PFSK-1 (cell line): ENCODE measurements at regions not wholly inside any gene's neighbourhood (a gene's known extent, or its start where the extent isn't known, plus 50 kb on each side); places are given as distances from the start of the nearest gene placed in this dataset.

Source experiments
- FOXP2 ChIP-seq: optimal IDR thresholded peaks from 2 replicates; pipeline ENCODE3; 2011; ENCODE audit warnings: borderline replicate concordance, control low read depth, inconsistent platforms; ENCODE audit not compliant: insufficient read depth; ENCODE audit errors: extremely low read length, extremely low read depth
- POLR2AphosphoS5 ChIP-seq: IDR thresholded peaks from 2 replicates; pipeline ENCODE4 v1.6.1; 2012; ENCODE audit warnings: low read depth, mild to moderate bottlenecking, control low read depth, low read length, moderate library complexity
- SIN3A ChIP-seq: IDR thresholded peaks from 2 replicates; pipeline ENCODE4 v1.6.1; 2012; ENCODE audit warnings: mild to moderate bottlenecking, low read length, moderate library complexity, borderline replicate concordance; ENCODE audit not compliant: insufficient read depth
- TAF1 ChIP-seq: IDR thresholded peaks from 2 replicates; pipeline ENCODE4 v1.6.1; 2012; ENCODE audit warnings: low read length, control low read depth, borderline replicate concordance; ENCODE audit not compliant: insufficient read depth
- TF ChIP-seq, protein P1 (sequence below), 2 experiments: IDR thresholded peaks; 2 replicates each; pipeline versions ENCODE4 v1.6.1 to v1.8.0; 2011 to 2012; ENCODE audit warnings: low read depth in 2 of 2, low read length in 2 of 2, control low read depth in 1 of 2, inconsistent platforms in 1 of 2, mild to moderate bottlenecking in 1 of 2, moderate library complexity in 1 of 2; ENCODE audit not compliant: insufficient read depth in 1 of 2

DNA sequence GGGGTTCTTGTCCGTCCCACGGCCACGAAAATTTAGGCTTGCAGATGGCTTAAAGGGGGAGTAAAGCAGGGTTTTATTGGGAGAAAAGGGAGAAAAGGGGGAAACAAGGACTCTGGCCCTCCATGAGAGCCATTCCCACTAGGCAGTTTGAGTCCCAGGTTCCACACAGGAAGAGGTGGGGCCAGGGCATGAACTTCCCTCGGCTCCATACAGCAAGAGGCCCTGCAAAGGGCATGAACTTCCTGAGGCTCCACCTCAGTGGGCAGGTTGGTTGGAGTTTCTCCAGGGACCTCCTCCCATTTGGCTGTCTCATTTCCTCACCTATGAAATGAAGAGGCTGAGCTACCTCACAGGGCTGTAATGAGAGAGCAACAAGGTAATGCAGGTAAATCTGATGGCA lies 229.7 kb downstream of the MAT2B start:
- TF ChIP-seq, protein P1, sequence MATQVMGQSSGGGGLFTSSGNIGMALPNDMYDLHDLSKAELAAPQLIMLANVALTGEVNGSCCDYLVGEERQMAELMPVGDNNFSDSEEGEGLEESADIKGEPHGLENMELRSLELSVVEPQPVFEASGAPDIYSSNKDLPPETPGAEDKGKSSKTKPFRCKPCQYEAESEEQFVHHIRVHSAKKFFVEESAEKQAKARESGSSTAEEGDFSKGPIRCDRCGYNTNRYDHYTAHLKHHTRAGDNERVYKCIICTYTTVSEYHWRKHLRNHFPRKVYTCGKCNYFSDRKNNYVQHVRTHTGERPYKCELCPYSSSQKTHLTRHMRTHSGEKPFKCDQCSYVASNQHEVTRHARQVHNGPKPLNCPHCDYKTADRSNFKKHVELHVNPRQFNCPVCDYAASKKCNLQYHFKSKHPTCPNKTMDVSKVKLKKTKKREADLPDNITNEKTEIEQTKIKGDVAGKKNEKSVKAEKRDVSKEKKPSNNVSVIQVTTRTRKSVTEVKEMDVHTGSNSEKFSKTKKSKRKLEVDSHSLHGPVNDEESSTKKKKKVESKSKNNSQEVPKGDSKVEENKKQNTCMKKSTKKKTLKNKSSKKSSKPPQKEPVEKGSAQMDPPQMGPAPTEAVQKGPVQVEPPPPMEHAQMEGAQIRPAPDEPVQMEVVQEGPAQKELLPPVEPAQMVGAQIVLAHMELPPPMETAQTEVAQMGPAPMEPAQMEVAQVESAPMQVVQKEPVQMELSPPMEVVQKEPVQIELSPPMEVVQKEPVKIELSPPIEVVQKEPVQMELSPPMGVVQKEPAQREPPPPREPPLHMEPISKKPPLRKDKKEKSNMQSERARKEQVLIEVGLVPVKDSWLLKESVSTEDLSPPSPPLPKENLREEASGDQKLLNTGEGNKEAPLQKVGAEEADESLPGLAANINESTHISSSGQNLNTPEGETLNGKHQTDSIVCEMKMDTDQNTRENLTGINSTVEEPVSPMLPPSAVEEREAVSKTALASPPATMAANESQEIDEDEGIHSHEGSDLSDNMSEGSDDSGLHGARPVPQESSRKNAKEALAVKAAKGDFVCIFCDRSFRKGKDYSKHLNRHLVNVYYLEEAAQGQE (IDR thresholded peaks at IDR 0.05; ENCODE audit: insufficient read depth in 1 of 2, low read depth in 2 of 2, low read length in 2 of 2) = no peak
- TF ChIP-seq TAF1 (no peak), POLR2AphosphoS5 (no peak), FOXP2 (no peak), SIN3A (no peak)

DNA sequence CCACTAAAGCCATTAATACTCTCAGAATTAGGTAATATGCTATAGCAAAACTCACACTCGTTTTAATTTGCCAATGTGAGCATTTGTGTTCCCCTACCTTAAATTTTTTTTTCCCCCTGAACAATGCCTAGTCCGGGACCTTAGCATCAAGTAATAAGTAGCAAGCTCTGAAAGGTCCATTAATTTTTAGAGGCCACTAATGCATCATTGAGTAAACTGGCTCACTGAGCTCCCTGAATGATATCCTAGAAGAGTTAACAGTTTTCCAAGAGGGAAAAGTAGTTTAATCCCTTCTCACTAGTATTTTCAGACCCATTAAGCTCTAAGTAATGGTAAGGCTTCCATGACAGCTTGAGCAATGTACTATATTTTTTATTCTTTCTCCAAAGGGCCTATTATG lies 242.2 kb downstream of the MAT2B start:
- TF ChIP-seq, protein P1 (IDR thresholded peaks at IDR 0.05; ENCODE audit: insufficient read depth in 1 of 2, low read depth in 2 of 2, low read length in 2 of 2) = no peak
- TF ChIP-seq TAF1 = no peak
- TF ChIP-seq SIN3A = no peak
- no peak for TF ChIP-seq POLR2AphosphoS5
- TF ChIP-seq FOXP2 = no peak

DNA sequence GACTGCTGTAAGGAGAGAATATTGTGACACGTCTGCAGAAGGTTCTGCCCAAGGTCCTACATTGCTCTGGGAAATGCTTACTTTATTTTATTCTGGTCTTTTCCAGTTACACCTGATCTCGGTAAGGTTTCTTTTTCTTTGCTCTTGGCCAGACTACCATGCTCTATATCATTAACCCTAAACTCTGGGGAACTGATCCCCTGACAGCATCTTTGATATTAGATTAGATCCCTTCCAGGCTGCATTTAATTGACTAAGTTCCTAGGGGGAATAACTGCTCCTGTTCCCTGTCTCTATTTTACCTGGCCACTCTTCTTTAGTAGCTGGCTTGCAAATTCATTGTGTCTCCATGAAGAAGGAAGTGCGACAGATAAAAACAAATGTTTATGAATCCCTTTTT lies 243.5 kb downstream of the MAT2B start:
- TF ChIP-seq SIN3A (no peak), FOXP2 (no peak), POLR2AphosphoS5 (no peak), TAF1 (no peak)
- TF ChIP-seq, protein P1 (IDR thresholded peaks at IDR 0.05; ENCODE audit: insufficient read depth in 1 of 2, low read depth in 2 of 2, low read length in 2 of 2) = no peak

DNA sequence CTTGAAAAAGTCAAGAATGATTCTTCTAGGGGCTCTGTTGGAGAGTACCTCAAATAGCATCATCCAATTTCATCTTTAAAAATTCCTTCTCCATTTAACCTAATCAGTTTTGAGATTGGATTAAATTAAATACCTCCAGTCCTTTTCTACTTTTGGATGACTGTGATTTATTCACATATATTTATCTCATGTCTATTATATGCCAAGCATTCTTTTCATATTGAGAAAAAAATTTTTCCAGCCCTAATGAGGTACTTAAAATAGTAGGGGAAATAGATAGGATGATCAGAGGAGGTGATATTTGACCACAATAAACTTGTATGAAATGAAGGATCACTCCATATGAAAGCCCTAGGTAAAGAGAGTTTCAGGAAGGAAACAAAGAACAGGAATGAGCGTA lies 250.1 kb downstream of the MAT2B start:
- TF ChIP-seq TAF1 = no peak
- no peak for TF ChIP-seq SIN3A
- TF ChIP-seq FOXP2 = no peak
- no peak for TF ChIP-seq POLR2AphosphoS5
- TF ChIP-seq, protein P1 (IDR thresholded peaks at IDR 0.05; ENCODE audit: insufficient read depth in 1 of 2, low read depth in 2 of 2, low read length in 2 of 2) = no peak

DNA sequence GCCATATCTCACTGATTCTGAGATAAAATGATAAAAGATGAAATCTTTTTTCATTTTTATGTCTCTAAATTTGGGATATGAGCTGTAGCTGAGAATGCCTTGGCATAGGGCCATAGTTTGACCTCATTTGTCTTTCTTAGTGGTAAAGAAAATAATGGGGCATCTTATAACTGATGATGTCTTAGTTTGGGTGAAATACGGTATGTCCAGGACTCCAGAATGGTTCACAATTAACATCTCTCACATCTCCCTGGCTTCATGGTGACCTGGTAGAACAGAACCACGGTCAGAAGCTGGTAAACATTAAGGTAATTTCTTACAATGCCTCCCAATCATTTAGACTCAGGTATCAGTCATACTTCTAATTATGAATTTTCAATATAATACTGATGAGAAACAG lies 250.8 kb downstream of the MAT2B start:
- no peak for TF ChIP-seq FOXP2
- TF ChIP-seq TAF1 = no peak
- TF ChIP-seq POLR2AphosphoS5 = no peak
- TF ChIP-seq, protein P1 (IDR thresholded peaks at IDR 0.05; ENCODE audit: insufficient read depth in 1 of 2, low read depth in 2 of 2, low read length in 2 of 2) = no peak
- TF ChIP-seq SIN3A = no peak
